ENCODE measurements at regions not wholly inside any gene's neighbourhood (a gene's known extent, or its start where the extent isn't known, plus 50 kb on each side); places are given as distances from the start of the nearest gene placed in this dataset.

GRCh38 chr2:9142551-9143263, 63.9 kb upstream of the ASAP2 start:
- Histone ChIP-seq H2AFZ (ENCODE audit: low read length) (peak overlapping the region; percentile 90), H3K4me2 (ENCODE audit: low read length) (peak overlapping the region; percentile 83), H3K4me3 (ENCODE audit: low read length) (peak overlapping the region; percentile 54), H3K9ac (ENCODE audit: low read length) (peak overlapping the region; percentile 59), H3K27ac (ENCODE audit: low read length) (peak overlapping the region; percentile 67), H3K4me1 (ENCODE audit: insufficient read depth, low read length) (peaks cover 28% of the 10 kb centered on the region), H4K20me1 (ENCODE audit: low read length) (no peaks in the 10 kb centered on the region), H3K27me3 (ENCODE audit: low read length) (no peaks in the 10 kb centered on the region), H3K36me3 (ENCODE audit: low read depth, low read length) (no peaks in the 10 kb centered on the region), H3K9me3 (ENCODE audit: low read length) (no peaks in the 10 kb centered on the region), H3K79me2 (ENCODE audit: low read length) (no peaks in the 10 kb centered on the region), H3F3A (ENCODE audit: low read length, unreplicated experiment) (no peaks in the 10 kb centered on the region), H3K9me2 (replicated peaks; ENCODE audit: low read length) (no peaks in the 10 kb centered on the region)
- no TSS peak for BruUV-seq (replicated peaks)
- peak; percentile 98 for TF ChIP-seq CTCF (conservative IDR thresholded peaks at IDR 0.05; ENCODE audit: low read depth, low read length)
- TF ChIP-seq EZH2 (IDR thresholded peaks at IDR 0.05; ENCODE audit: low read length, unreplicated experiment) = no peak
- TF ChIP-seq EZH2phosphoT487 (IDR thresholded peaks at IDR 0.05; ENCODE audit: borderline replicate concordance, low read length) = no peak
- peak; percentile 94 for DNase-seq
- intact Hi-C loops (cut with micrococcal nuclease) = loop anchor here (1.0 to 2.0 kb wide), 7 partner anchors 37 to 280 kb away; partner anchors contain the start of genes CPSF3 and ITGB1BP1
- CTCF ChIA-PET = interaction anchor here (0.5 to 1.4 kb wide), 7 partner anchors 10 to 191 kb away, joined by 3 to 15 read pairs (median 3); no protein-coding TSS in a partner anchor
- POLR2A ChIA-PET (ENCODE audit: unreplicated experiment) = no interaction called here
- ATAC-seq = peak; percentile 86

GRCh38 chr2:9141706-9142460, 64.7 kb upstream of the ASAP2 start:
- no peak for TF ChIP-seq EZH2phosphoT487 (IDR thresholded peaks at IDR 0.05; ENCODE audit: borderline replicate concordance, low read length)
- TF ChIP-seq EZH2 (IDR thresholded peaks at IDR 0.05; ENCODE audit: low read length, unreplicated experiment) = no peak
- no peak for TF ChIP-seq CTCF (conservative IDR thresholded peaks at IDR 0.05; ENCODE audit: low read depth, low read length)
- no peaks in the 10 kb centered on the region for H3K27me3 ChIP-seq (ENCODE audit: low read length)
- no peaks in the 10 kb centered on the region for H4K20me1 ChIP-seq (ENCODE audit: low read length)
- no peak for ATAC-seq
- H3K79me2 ChIP-seq (ENCODE audit: low read length) = no peaks in the 10 kb centered on the region
- intact Hi-C loops (cut with micrococcal nuclease) = loop anchor here (1.0 to 2.0 kb wide), 5 partner anchors 67 to 281 kb away; partner anchors contain the start of genes CPSF3 and ITGB1BP1
- BruUV-seq (replicated peaks) = no TSS peak
- DNase-seq = no peak
- no peaks in the 10 kb centered on the region for H3F3A ChIP-seq (ENCODE audit: low read length, unreplicated experiment)
- ChIA-PET POLR2A (ENCODE audit: unreplicated experiment) (no interaction called here), CTCF (interaction anchor here (0.6 to 1.4 kb wide), 3 partner anchors 65 to 192 kb away, joined by 3 to 4 read pairs (median 3); no protein-coding TSS in a partner anchor)
- H3K9me3 ChIP-seq (ENCODE audit: low read length) = no peaks in the 10 kb centered on the region
- peak overlapping the region; percentile 69; the same call in 1 of the 2 replicates for H2AFZ ChIP-seq (ENCODE audit: low read length)
- no peak overlapping the region for H3K27ac ChIP-seq (ENCODE audit: low read length)
- no peaks in the 10 kb centered on the region for H3K36me3 ChIP-seq (ENCODE audit: low read depth, low read length)
- no peak overlapping the region for H3K9ac ChIP-seq (ENCODE audit: low read length)
- H3K4me3 ChIP-seq (ENCODE audit: low read length) = no peak overlapping the region
- no peak overlapping the region; the same call in 1 of the 2 replicates for H3K4me2 ChIP-seq (ENCODE audit: low read length)
- no peaks in the 10 kb centered on the region for H3K9me2 ChIP-seq (replicated peaks; ENCODE audit: low read length)
- H3K4me1 ChIP-seq (ENCODE audit: insufficient read depth, low read length) = peaks cover 26% of the 10 kb centered on the region

Measured in PC-3 (cell line).